ENCODE measurements at regions not wholly inside any gene's neighbourhood (a gene's known extent, or its start where the extent isn't known, plus 50 kb on each side); places are given as distances from the start of the nearest gene placed in this dataset.

- Histone ChIP-seq H3K4me3 (ENCODE audit: extremely low read depth in 1 of 4, insufficient read depth in 2 of 4, low read depth in 3 of 4, low read length in 4 of 4) (no peak overlapping the region), H3K9me3 (ENCODE audit: insufficient read depth in 2 of 2, low read depth in 1 of 2, low read length in 1 of 2) (no peaks in the 10 kb centered on the region), H3K23me2 (ENCODE audit: low read depth, low read length) (no peaks in the 10 kb centered on the region), H2AFZ (ENCODE audit: low read length) (no peak overlapping the region), H3K4me1 (replicated peaks in 1 of 4; ENCODE audit: control insufficient read depth in 3 of 4, insufficient read depth in 4 of 4, low read length in 3 of 4) (no peaks in the 10 kb centered on the region; a peak in 1 of 7 replicates), H3K4me2 (ENCODE audit: insufficient read depth in 1 of 2, low read depth in 2 of 2, low read length in 2 of 2) (no peak overlapping the region), H2BK15ac (ENCODE audit: low read length) (no peak overlapping the region), H3K36me3 (ENCODE audit: control insufficient read depth in 2 of 4, insufficient read depth in 4 of 4, low read length in 3 of 4) (no peaks in the 10 kb centered on the region), H4K5ac (ENCODE audit: insufficient read length, low read depth, low read length) (no peak overlapping the region), H3K14ac (ENCODE audit: insufficient read length) (no peak overlapping the region), H2BK120ac (replicated peaks; ENCODE audit: low read depth, low read length) (no peak overlapping the region), H4K91ac (replicated peaks; ENCODE audit: insufficient read length, low read length) (no peak overlapping the region), H3K79me1 (ENCODE audit: low read depth, low read length) (no peaks in the 10 kb centered on the region), H2AK5ac (ENCODE audit: low read depth, low read length) (no peak overlapping the region), H2BK12ac (ENCODE audit: low read depth, low read length) (no peak overlapping the region), H3K9ac (replicated peaks in 1 of 4; ENCODE audit: extremely low read depth in 1 of 4, low read depth in 3 of 4, low read length in 3 of 4) (no peak overlapping the region), H3K4ac (replicated peaks; ENCODE audit: insufficient read length, low read depth, low read length) (no peak overlapping the region), H2BK20ac (ENCODE audit: low read length) (no peak overlapping the region), H3K79me2 (ENCODE audit: control insufficient read depth in 1 of 2, insufficient read depth in 2 of 2, low read length in 2 of 2) (no peaks in the 10 kb centered on the region), H3K18ac (ENCODE audit: extremely low read depth, low read length) (no peak overlapping the region), H4K8ac (ENCODE audit: extremely low read depth, insufficient read depth, low read length) (no peak overlapping the region), H3K56ac (replicated peaks; ENCODE audit: insufficient read length, low read depth, low read length) (no peak overlapping the region), H3K23ac (ENCODE audit: insufficient read length) (no peak overlapping the region), H3K27ac (ENCODE audit: low read depth, low read length) (no peak overlapping the region), H4K20me1 (replicated peaks in 1 of 2; ENCODE audit: control insufficient read depth in 1 of 2, insufficient read depth in 2 of 2, low read length in 2 of 2) (no peaks in the 10 kb centered on the region), H2BK5ac (ENCODE audit: low read depth, low read length) (no peak overlapping the region), H3K27me3 (replicated peaks in 1 of 4; ENCODE audit: control insufficient read depth in 3 of 4, extremely low read depth in 1 of 4, insufficient read depth in 3 of 4, low read length in 3 of 4) (no peaks in the 10 kb centered on the region)
- TF ChIP-seq KDM5A (IDR thresholded peaks at IDR 0.05; ENCODE audit: low read length), result no peak
- no peak for TF ChIP-seq RXRA (IDR thresholded peaks at IDR 0.05; ENCODE audit: insufficient read depth, low read depth, low read length)
- no peak for TF ChIP-seq CTBP2 (IDR thresholded peaks at IDR 0.05; ENCODE audit: borderline replicate concordance, insufficient read depth, insufficient read length, low read length)
- TF ChIP-seq EP300 (IDR thresholded peaks at IDR 0.05; ENCODE audit: borderline replicate concordance in 1 of 2, low read depth in 2 of 2, low read length in 2 of 2), result no peak
- TF ChIP-seq POLR2AphosphoS5 (IDR thresholded peaks at IDR 0.05; ENCODE audit: low read depth, low read length), result no peak
- no peak for TF ChIP-seq SP1 (IDR thresholded peaks at IDR 0.05; ENCODE audit: low read depth, low read length)
- TF ChIP-seq TAF1 (IDR thresholded peaks at IDR 0.05; ENCODE audit: low read depth, low read length), result no peak
- TF ChIP-seq RAD21 (IDR thresholded peaks at IDR 0.05 in 1 of 2, conservative IDR thresholded peaks at IDR 0.05 in 1 of 2; ENCODE audit: low read depth in 2 of 2, low read length in 2 of 2), result no peak
- no peak for TF ChIP-seq CHD2 (IDR thresholded peaks at IDR 0.05; ENCODE audit: low read length)
- TF ChIP-seq SIN3A (conservative IDR thresholded peaks at IDR 0.05 in 1 of 2, IDR thresholded peaks at IDR 0.05 in 1 of 2; ENCODE audit: low read depth in 1 of 2, low read length in 2 of 2), result no peak
- no peak for TF ChIP-seq SP2 (IDR thresholded peaks at IDR 0.05; ENCODE audit: low read length)
- TF ChIP-seq JUND (IDR thresholded peaks at IDR 0.05; ENCODE audit: low read length), result no peak
- CTCF ChIA-PET (ENCODE audit: partially characterized antibody), result no interaction called here
- 95% methylated on average over 7 of the region's 8 CpGs; no CpG with 5 or more reads in 1 of the 2 experiments for WGBS, 2 experiments (ENCODE audit: extremely low coverage in 1 of 2, insufficient coverage in 1 of 2, insufficient read length in 1 of 2, insufficient replicate concordance in 2 of 2, low coverage in 1 of 2, low lambda C conversion rate in 2 of 2, missing lambda C conversion rate in 1 of 2)
- no peak for DNase-seq (ENCODE audit: low read depth in 1 of 2, low spot score in 2 of 2)
- POLR2A ChIA-PET (ENCODE audit: partially characterized antibody), result no interaction called here
- no peak for FAIRE-seq
Observed at GRCh38 chr5:3352711-3353110, 242.9 kb upstream of the IRX1 start.
